Esophagus mucosa (tissue), 1 donor: ENCODE measurements at regions not wholly inside any gene's neighbourhood (a gene's known extent, or its start where the extent isn't known, plus 50 kb on each side); places are given as distances from the start of the nearest gene placed in this dataset.
"Not testable (repeated sequence)": the region's sequence is repeated elsewhere in the genome, so short reads cannot be mapped to it uniquely, and the experiment has no call there.

Experiments
- ATAC-seq: fragments of 200-7000 bp; cut with Tn5 transposase; one replicate; pipeline ENCODE4 v1.9.1; 2020
- donor health status: DM: yes; HTN: yes; CAD: no.

DNA sequence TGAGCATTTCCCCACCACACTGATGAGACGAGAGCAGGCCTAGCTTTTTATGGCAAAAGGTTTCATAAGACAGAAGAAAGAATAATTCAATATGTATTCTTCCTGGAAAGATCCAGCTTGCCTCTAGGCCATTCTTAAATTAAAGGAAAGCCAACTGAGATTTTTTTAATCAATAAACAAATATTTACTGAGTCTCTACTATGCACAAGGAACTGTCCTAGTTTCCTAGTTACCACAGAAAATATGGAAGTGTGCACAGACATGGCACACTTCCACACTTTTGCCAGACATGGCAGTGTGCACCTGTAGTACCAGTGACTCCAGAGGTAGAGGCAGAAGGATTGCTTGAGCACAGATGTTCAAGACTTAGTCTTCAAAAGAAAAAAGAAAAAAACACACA lies 281.0 kb downstream of the CETN3 start:
- ATAC-seq: no peak

DNA sequence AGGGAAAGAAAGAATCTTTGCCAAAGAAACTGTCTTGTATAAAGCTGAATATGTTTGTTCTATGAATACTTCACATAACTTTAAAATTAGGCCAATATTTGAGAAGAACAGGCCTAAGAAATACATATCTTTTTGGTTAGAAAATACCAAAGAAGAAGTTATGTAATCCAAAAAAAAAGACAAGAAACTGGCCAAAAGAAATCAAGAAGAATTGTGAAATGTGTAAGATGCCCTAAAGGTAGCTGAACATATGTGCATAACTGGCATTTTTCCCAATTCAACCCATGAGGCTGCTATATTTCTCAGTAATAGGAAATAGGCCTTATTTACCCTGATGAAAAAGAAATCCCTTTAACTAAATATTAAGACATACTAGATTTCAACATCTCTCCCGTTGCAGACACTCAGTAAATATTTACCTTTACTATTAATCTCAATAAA lies 290.0 kb downstream of the CETN3 start:
- ATAC-seq: no peak

DNA sequence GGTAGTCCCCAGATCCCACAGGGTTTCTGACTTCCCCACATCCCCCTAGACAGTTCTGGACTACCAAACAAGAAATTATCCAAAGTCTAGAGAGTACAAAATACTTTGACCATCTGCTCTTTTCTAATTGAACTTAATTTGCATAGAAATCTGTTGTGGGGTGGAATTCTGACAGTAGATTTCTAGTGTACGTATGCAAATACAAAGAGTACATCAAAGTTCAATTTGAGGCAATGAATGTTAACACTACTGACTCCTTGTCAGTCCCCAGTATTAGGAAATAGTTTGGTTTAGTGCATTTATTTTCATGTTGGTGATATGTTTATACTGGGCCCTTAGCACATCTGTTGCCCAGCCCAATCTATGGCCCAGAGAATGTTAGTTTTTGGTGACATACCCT lies 292.6 kb downstream of the CETN3 start:
- no peak for ATAC-seq

DNA sequence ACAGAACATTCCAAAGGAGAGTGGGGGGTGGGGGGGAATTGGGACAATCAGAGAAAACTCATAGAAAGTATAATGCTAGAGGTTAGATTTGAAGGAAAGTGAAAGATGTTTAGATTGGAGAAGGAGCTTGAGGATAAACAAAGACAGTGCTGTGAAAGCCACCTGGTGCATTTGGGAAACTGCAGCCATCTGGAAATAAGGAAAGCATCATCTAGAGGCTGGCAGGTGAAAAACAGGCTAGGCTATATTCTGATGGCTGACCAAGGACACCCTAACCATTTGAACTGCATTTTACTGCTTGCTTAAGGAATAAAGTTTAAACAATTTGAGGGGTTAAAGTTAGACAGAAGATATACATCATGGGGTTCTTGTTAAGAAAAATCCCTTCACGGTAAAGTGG lies 296.4 kb downstream of the CETN3 start:
- no peak for ATAC-seq

GRCh38 chr5:90112033-90112692 lies 297.4 kb downstream of the CETN3 start:
- ATAC-seq: no peak

- no peak for ATAC-seq
Measured at GRCh38 chr5:90111364-90112032, 298.1 kb downstream of the CETN3 start.

- ATAC-seq: no peak
Measured at GRCh38 chr5:90109285-90109684, 300.3 kb downstream of the CETN3 start.

- ATAC-seq: no peak
Measured at GRCh38 chr5:90099099-90099498, 310.5 kb downstream of the CETN3 start.

DNA sequence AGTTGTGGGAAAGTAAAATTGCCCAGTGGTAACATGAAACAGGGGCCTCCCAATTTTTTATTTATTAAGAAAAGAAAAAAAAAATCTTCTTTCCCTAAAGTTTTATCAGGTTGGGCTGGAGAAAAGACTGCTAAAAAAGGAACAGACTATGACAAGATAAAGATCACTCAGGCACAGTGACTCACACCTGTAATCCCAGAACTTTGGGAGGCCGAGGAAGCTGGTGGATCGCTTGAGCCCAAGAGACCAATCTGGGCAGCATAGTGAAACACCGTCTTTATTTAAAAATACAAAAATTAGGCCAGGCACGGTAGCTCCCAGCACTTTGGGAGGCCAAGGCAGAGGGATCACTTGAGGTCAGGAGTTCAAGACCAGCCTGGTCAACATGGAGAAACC lies 312.5 kb downstream of the CETN3 start:
- no peak for ATAC-seq

GRCh38 chr5:90096415-90097081 lies 313.0 kb downstream of the CETN3 start:
- peak; percentile 84 for ATAC-seq

DNA sequence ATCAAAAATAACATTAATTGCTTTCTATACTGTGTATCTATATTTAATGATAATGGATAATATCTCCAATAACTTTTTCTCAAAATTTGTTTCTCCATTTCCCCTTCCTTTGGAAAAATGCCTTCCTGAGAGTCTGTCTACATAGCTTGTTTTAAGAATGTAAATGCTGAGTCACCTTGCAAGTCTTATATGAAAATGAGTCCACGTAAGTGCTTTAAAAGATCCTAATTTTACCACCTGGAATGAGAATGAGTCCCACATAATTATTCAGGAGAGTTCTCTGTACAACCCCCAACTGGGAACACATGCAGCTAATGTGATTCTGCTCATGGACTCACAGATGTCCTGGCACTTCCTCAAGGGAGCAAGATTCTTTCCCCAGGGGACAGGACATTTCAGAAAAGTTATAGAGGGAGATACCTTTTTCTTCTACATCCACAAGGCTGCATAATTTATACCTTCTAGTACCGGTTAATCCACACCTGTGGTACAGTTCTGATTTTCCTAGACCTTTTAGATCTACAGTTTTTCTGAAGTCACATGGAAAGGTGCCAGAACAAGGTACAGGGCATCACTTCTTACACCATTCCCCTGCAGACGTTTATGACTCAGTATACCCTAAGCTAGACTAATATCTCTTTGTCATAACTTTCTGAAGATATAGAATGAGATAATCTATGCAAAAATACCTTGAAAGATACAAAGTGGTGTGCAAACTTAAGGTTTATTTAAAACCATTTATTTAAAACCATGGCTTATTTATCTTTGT lies 314.1 kb downstream of the CETN3 start:
- peak; percentile 9 for ATAC-seq

DNA sequence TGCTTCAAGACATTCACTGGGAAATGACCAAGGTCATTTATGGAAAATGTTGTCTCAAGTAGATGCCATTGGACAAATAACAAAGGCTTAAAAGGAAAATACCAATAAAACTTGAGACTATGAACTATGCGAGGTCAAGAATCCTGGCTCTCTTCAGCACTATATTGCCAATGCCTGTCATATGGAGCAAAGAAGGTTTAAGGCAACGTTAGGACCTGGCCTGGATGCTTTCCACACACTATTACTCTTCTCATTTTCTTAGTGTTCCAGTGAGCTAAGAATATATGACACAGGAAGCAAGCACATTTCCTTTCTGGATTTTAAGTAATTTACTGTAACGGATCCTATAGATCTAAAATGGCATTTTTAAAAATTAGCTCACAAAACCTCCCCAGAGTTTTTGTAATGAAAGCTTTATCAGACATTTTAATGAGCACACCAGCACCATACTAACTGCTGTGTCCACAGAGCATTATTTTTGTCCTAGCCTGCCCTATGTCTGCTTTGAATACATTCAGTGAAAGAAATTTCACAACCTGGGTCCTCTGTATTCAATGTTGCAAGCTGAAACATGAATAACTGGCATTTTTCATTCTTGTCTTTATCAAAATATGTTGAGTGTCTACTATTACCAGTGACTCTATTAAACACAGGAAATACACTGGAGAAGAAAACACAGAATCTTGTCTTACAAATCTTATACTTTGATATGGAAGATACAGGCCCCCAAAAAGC lies 315.6 kb downstream of the CETN3 start:
- ATAC-seq: peak; percentile 87

- ATAC-seq: no peak
Measured at GRCh38 chr5:90092734-90093133, 316.8 kb downstream of the CETN3 start.

- ATAC-seq: no peak
Measured at GRCh38 chr5:90084342-90084741, 325.2 kb downstream of the CETN3 start.

- ATAC-seq: not testable (repeated sequence)
Measured at GRCh38 chr5:90073026-90073570, 336.5 kb downstream of the CETN3 start.

- no peak for ATAC-seq
Measured at GRCh38 chr5:90071656-90072055, 337.9 kb downstream of the CETN3 start.

GRCh38 chr5:90071066-90071465 lies 338.5 kb downstream of the CETN3 start:
- ATAC-seq: no peak

GRCh38 chr5:90066920-90067319 lies 342.6 kb downstream of the CETN3 start:
- ATAC-seq: no peak

DNA sequence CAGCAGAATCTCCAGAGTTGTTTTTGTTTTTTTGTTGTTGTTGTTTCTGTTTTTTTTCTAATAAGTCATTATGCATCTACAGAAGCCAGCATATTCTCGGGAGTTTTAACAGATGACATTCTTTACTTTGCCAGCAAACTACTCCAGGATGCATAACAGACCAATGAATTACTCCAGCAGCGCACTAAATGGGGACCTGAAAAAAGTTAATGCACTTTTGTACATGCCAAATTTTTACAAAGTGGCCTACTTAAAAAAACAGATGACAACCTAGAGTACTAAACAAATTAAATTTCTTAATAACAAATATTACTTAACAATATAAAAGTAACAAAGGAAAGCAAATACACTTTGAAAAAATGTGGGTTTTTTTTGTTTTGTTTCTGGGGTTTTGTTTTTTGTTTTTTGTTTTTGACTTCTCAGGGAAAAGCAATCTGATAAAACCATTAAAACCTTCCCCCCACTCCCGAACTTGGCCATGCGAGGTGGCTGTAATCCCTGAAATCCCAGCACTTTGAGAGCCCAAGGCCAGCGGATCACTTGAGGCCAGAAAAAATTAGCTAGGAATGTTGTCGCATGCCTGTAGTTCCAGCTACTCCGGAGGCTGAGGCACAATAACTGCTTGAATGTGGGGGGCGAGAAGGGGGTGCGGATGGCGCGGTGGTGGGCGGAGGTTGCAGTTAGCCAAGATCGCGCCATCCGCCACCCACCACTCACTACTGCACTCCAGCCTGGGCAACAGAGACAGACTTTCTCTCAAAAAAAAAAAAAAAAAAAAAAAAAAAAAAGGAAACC lies 352.4 kb downstream of the CETN3 start:
- ATAC-seq: no peak

DNA sequence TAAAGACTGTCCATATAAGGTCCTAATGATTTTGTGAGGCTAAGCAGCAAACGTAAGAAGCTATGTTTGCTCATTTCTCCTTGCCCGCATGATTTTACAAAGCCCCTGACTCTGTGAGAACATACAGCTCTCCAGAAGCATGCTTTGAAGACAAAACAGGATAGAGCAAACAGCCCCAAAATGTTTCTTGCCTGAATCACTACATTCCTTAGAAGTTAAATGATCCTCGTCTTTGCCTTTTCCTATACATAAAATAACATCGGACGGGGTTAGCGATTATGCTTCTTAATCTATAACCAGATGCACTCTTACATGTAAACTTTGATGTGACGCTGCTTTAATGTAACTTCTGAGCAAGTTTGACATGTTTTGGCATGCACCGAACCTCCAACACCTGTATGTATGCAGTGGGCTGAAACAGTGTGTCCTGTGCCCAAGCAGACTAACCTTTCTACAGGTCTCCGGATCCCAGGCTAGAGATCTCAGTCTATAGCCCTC lies 353.7 kb downstream of the CETN3 start:
- ATAC-seq: no peak

DNA sequence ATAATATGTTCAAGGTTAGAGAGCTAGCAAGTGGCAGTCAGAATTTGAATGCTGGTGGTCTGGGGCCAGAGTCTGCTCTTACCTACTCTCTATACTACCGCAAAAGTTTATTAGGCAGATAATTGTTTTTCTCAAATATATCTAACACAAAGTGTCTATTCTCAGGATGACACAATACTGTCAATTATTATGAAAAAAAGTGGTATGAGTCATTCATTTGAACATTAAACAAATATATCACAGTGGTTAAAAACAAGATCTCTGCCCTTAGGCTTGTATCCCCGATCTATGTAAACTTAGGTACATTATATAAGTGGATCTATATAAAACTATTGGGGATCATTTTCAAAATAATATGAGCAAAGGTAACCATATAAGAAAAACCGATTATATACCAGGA lies 354.9 kb downstream of the CETN3 start:
- ATAC-seq: no peak
